Prostate gland (tissue), 2 donors: ENCODE measurements at regions not wholly inside any gene's neighbourhood (a gene's known extent, or its start where the extent isn't known, plus 50 kb on each side); places are given as distances from the start of the nearest gene placed in this dataset.

Experiments used
- DNase-seq: peaks from one replicate; pipeline ENCODE4 v3.0.0-alpha.2; 2019; ENCODE audit warnings: low spot score
- H3K27ac ChIP-seq, 2 donors: fragments of 200-600 bp; sonication (generic); 2 replicates each; pipeline ENCODE4 v1.5.1; 2017 to 2019
- H3K27me3 ChIP-seq: fragments of 200-600 bp; sonication (generic); replicated peaks from 2 replicates; pipeline ENCODE4 v1.5.1; 2019; ENCODE audit not compliant: insufficient read depth
- H3K36me3 ChIP-seq, 2 donors: fragments of 200-600 bp; sonication (generic); 1 replicate in 1 of 2; 2 replicates in 1 of 2; pipeline versions ENCODE4 v1.5.1 to v1.8.1; 2017 to 2019
- H3K4me1 ChIP-seq: fragments of 200-600 bp; sonication (generic); replicated peaks from 2 replicates; pipeline ENCODE4 v1.5.1; 2019
- H3K4me3 ChIP-seq, 2 donors: fragments of 200-600 bp; sonication (generic); 2 replicates each; pipeline ENCODE4 v1.5.1; 2017 to 2019
- H3K9me3 ChIP-seq: fragments of 200-600 bp; sonication (generic); 2 replicates; pipeline ENCODE4 v1.5.1; 2017
- CTCF ChIP-seq, 4 experiments: fragments of 200-600 bp in 2 of 4; fragments of 450-650 bp in 2 of 4; sonication (generic) in 2 of 4; IDR thresholded peaks; 1 replicate in 3 of 4; 2 replicates in 1 of 4; pipeline ENCODE4 v1.5.1; 2016 to 2019; ENCODE audit warnings: antibody characterized with exemption in 4 of 4, mild to moderate bottlenecking in 2 of 4, moderate library complexity in 2 of 4
- POLR2A ChIP-seq: fragments of 450-650 bp; IDR thresholded peaks from one replicate; pipeline ENCODE4 v1.6.1; 2016; ENCODE audit warnings: antibody characterized with exemption, mild to moderate bottlenecking
- POLR2AphosphoS5 ChIP-seq: sonication (generic); formaldehyde crosslinking; IDR thresholded peaks from one replicate; pipeline ENCODE4 v1.6.1; 2017; ENCODE audit warnings: antibody characterized with exemption
- WGBS: methylation state at CpG from one replicate; pipeline ENCODE4 v1.1.5; 2018; 5-methylcytosine and 5-hydroxymethylcytosine counted together
- intact Hi-C: fragments of 100-400 bp; cut with DNase I; formaldehyde crosslinking; loops from one replicate; pipeline ENCODE4 v1.14.2; 2022

GRCh38 chr2:7288484-7288883 lies 371.3 kb downstream of the RNF144A start:
- TF ChIP-seq POLR2AphosphoS5 = no peak
- TF ChIP-seq CTCF (IDR thresholded peaks at IDR 0.05) = no peak
- no peak for TF ChIP-seq POLR2A
- intact Hi-C loops = no loop called here

GRCh38 chr2:7289697-7290096 lies 372.5 kb downstream of the RNF144A start:
- TF ChIP-seq POLR2A (no peak), CTCF (IDR thresholded peaks at IDR 0.05) (no peak), POLR2AphosphoS5 (no peak)
- intact Hi-C loops = no loop called here

More at GRCh38 chr2:7288484-7288883, 371.3 kb downstream of the RNF144A start:
- Histone ChIP-seq H3K27ac (no peak overlapping the region), H3K36me3 (no peaks in the 10 kb centered on the region), H3K9me3 (no peaks in the 10 kb centered on the region), H3K4me1 (no peaks in the 10 kb centered on the region), H3K27me3 (no peaks in the 10 kb centered on the region), H3K4me3 (no peak overlapping the region)
- 43% methylated on average over 4 of the region's 4 CpGs for WGBS
- DNase-seq = no peak

GRCh38 chr2:7292154-7292691 lies 375.0 kb downstream of the RNF144A start:
- Histone ChIP-seq H3K27me3 (no peaks in the 10 kb centered on the region), H3K36me3 (no peaks in the 10 kb centered on the region), H3K27ac (no peak overlapping the region), H3K4me3 (no peak overlapping the region), H3K4me1 (no peaks in the 10 kb centered on the region), H3K9me3 (no peaks in the 10 kb centered on the region)
- 87% methylated on average over 7 of the region's 7 CpGs for WGBS
- no peak for TF ChIP-seq CTCF (IDR thresholded peaks at IDR 0.05)
- TF ChIP-seq POLR2A = no peak
- no peak for TF ChIP-seq POLR2AphosphoS5
- intact Hi-C loops = no loop called here
- no peak for DNase-seq

More at GRCh38 chr2:7289697-7290096, 372.5 kb downstream of the RNF144A start:
- Histone ChIP-seq H3K4me1 (no peaks in the 10 kb centered on the region), H3K9me3 (no peaks in the 10 kb centered on the region), H3K36me3 (no peaks in the 10 kb centered on the region), H3K27me3 (no peaks in the 10 kb centered on the region), H3K27ac (no peak overlapping the region), H3K4me3 (no peak overlapping the region)
- DNase-seq = no peak
- 89% methylated on average over 7 of the region's 7 CpGs for WGBS

- no peak for DNase-seq
- Histone ChIP-seq H3K27me3 (no peaks in the 10 kb centered on the region), H3K4me3 (no peak overlapping the region), H3K9me3 (no peaks in the 10 kb centered on the region), H3K36me3 (no peaks in the 10 kb centered on the region), H3K27ac (no peak overlapping the region), H3K4me1 (no peaks in the 10 kb centered on the region)
- intact Hi-C loops = no loop called here
- 89% methylated on average over 6 of the region's 6 CpGs for WGBS
- TF ChIP-seq POLR2A (no peak), CTCF (IDR thresholded peaks at IDR 0.05) (no peak), POLR2AphosphoS5 (no peak)
Observed at GRCh38 chr2:7309582-7309981, 392.4 kb downstream of the RNF144A start.

- WGBS = 80% methylated on average over 24 of the region's 24 CpGs
- DNase-seq = no peak
Observed at GRCh38 chr2:7324706-7325105, 407.5 kb downstream of the RNF144A start.

More at GRCh38 chr2:7324706-7325105, 407.5 kb downstream of the RNF144A start:
- Histone ChIP-seq H3K4me1 (no peaks in the 10 kb centered on the region), H3K4me3 (no peak overlapping the region), H3K27ac (no peak overlapping the region), H3K36me3 (no peaks in the 10 kb centered on the region), H3K27me3 (no peaks in the 10 kb centered on the region), H3K9me3 (no peaks in the 10 kb centered on the region)
- TF ChIP-seq POLR2A (no peak), POLR2AphosphoS5 (no peak), CTCF (IDR thresholded peaks at IDR 0.05) (no peak)
- intact Hi-C loops = no loop called here
